DOHH2 (cell line): ENCODE measurements at regions not wholly inside any gene's neighbourhood (a gene's known extent, or its start where the extent isn't known, plus 50 kb on each side); places are given as distances from the start of the nearest gene placed in this dataset.
"Not testable (repeated sequence)": the region's sequence is repeated elsewhere in the genome, so short reads cannot be mapped to it uniquely, and the experiment has no call there.

Experiments used
- H3F3A ChIP-seq: fragments of 200-600 bp; sonication (generic), shearing (Covaris generic); 2 replicates; pipeline ENCODE4 v1.6.0; 2016; ENCODE audit warnings: antibody characterized with exemption, mild to moderate bottlenecking; ENCODE audit not compliant: control insufficient read depth, insufficient read depth
- H3K27ac ChIP-seq: fragments of 200-600 bp; sonication (generic); 2 replicates; pipeline ENCODE4 v1.5.1; 2014; ENCODE audit warnings: low read depth, mild to moderate bottlenecking, low read length, moderate library complexity
- H3K27me3 ChIP-seq: fragments of 200-600 bp; sonication (generic); 2 replicates; pipeline ENCODE4 v1.6.1; 2014; ENCODE audit warnings: mild to moderate bottlenecking, low read length, mixed read lengths; ENCODE audit not compliant: control insufficient read depth
- H3K36me3 ChIP-seq: fragments of 200-600 bp; sonication (generic); 2 replicates; pipeline ENCODE4 v1.6.1; 2014; ENCODE audit warnings: mild to moderate bottlenecking, low read length, moderate library complexity, mixed read lengths; ENCODE audit not compliant: control insufficient read depth
- H3K4me1 ChIP-seq: fragments of 200-600 bp; sonication (generic); 2 replicates; pipeline ENCODE4 v1.6.1; 2014; ENCODE audit warnings: mild to moderate bottlenecking, low read length, mixed read lengths; ENCODE audit not compliant: control insufficient read depth
- H3K4me2 ChIP-seq: fragments of 200-600 bp; sonication (generic); 2 replicates; pipeline ENCODE4 v1.6.0; 2014; ENCODE audit warnings: mild to moderate bottlenecking, low read length, moderate library complexity
- H3K4me3 ChIP-seq: fragments of 200-600 bp; sonication (generic); 2 replicates; pipeline ENCODE4 v1.5.1; 2014; ENCODE audit warnings: mild to moderate bottlenecking, low read length, mixed read lengths
- H3K79me2 ChIP-seq: fragments of 200-600 bp; sonication (generic); 2 replicates; pipeline ENCODE4 v1.6.1; 2014; ENCODE audit warnings: mild to moderate bottlenecking, low read length, mixed read lengths; ENCODE audit not compliant: control insufficient read depth
- H3K9me2 ChIP-seq: fragments of 200-600 bp; sonication (generic); replicated peaks from 2 replicates; pipeline ENCODE4 v1.6.1; 2014; ENCODE audit warnings: mild to moderate bottlenecking, low read length, mixed read lengths; ENCODE audit not compliant: control insufficient read depth
- H3K9me3 ChIP-seq: fragments of 200-600 bp; sonication (generic); 2 replicates; pipeline ENCODE4 v1.6.1; 2014; ENCODE audit warnings: antibody characterized with exemption, low read length, mixed read lengths; ENCODE audit not compliant: control insufficient read depth, insufficient read depth
- H4K20me1 ChIP-seq: fragments of 200-600 bp; sonication (generic); 2 replicates; pipeline ENCODE4 v1.6.0; 2014; ENCODE audit warnings: low read depth, mild to moderate bottlenecking, antibody characterized with exemption, low read length, moderate library complexity; ENCODE audit not compliant: control insufficient read depth, insufficient read depth
- CTCF ChIP-seq: fragments of 200-600 bp; sonication (generic); IDR thresholded peaks from one replicate; pipeline ENCODE4 v1.5.1; 2014; ENCODE audit warnings: antibody characterized with exemption, mild to moderate bottlenecking, low read depth, low read length; ENCODE audit not compliant: poor library complexity, severe bottlenecking
- EZH2phosphoT487 ChIP-seq: fragments of 200-600 bp; sonication (generic); IDR thresholded peaks from 2 replicates; pipeline ENCODE4 v1.6.1; 2017; ENCODE audit warnings: borderline replicate concordance, mild to moderate bottlenecking, antibody characterized with exemption, low read length, moderate library complexity, mixed read lengths

GRCh38 chr5:79924936-79925893 is 65.8 kb downstream of the MTX3 start:
- H3K4me1 ChIP-seq: peaks cover 21% of the 10 kb centered on the region
- H3K36me3 ChIP-seq: no peaks in the 10 kb centered on the region
- no peaks in the 10 kb centered on the region for H3K27me3 ChIP-seq
- peaks cover 6% of the 10 kb centered on the region; the same call in 1 of the 2 replicates for H3K9me3 ChIP-seq
- H4K20me1 ChIP-seq: no peaks in the 10 kb centered on the region
- H3K4me3 ChIP-seq: no peak overlapping the region
- no peak overlapping the region for H3K4me2 ChIP-seq
- TF ChIP-seq CTCF (peak; percentile 53), EZH2phosphoT487 (no peak)
- no peaks in the 10 kb centered on the region for H3F3A ChIP-seq
- H3K27ac ChIP-seq: no peak overlapping the region
- no peaks in the 10 kb centered on the region for H3K79me2 ChIP-seq
- H3K9me2 ChIP-seq: no peaks in the 10 kb centered on the region

- H3K9me3 ChIP-seq: peaks cover 9% of the 10 kb centered on the region; the same call in 1 of the 2 replicates
- no peaks in the 10 kb centered on the region for H3K36me3 ChIP-seq
- peaks cover 12% of the 10 kb centered on the region for H3K4me1 ChIP-seq
- no peaks in the 10 kb centered on the region for H3F3A ChIP-seq
- no peak overlapping the region for H3K27ac ChIP-seq
- H3K79me2 ChIP-seq: no peaks in the 10 kb centered on the region
- no peak overlapping the region for H3K4me2 ChIP-seq
- TF ChIP-seq EZH2phosphoT487 (no peak), CTCF (no peak)
- no peaks in the 10 kb centered on the region for H4K20me1 ChIP-seq
- no peaks in the 10 kb centered on the region for H3K9me2 ChIP-seq
- H3K4me3 ChIP-seq: no peak overlapping the region
- no peaks in the 10 kb centered on the region for H3K27me3 ChIP-seq
These were observed 67.6 kb downstream of the MTX3 start for GRCh38 chr5:79923431-79923830.

- Histone ChIP-seq H3K9me2 (no peaks in the 10 kb centered on the region), H3K9me3 (peaks cover 13% of the 10 kb centered on the region; the same call in 1 of the 2 replicates), H3K27me3 (no peaks in the 10 kb centered on the region), H3K4me2 (no peak overlapping the region), H3K4me3 (no peak overlapping the region), H3K27ac (no peak overlapping the region), H3K4me1 (peaks cover 10% of the 10 kb centered on the region; the same call in 1 of the 2 replicates), H3F3A (no peaks in the 10 kb centered on the region), H4K20me1 (no peaks in the 10 kb centered on the region), H3K79me2 (no peaks in the 10 kb centered on the region), H3K36me3 (no peaks in the 10 kb centered on the region)
- no peak for TF ChIP-seq CTCF
These were observed 68.4 kb downstream of the MTX3 start for GRCh38 chr5:79922626-79923025.

GRCh38 chr5:79907452-79907851 is 83.6 kb downstream of the MTX3 start:
- H3K27ac ChIP-seq, H3K9me3 ChIP-seq, H3K4me3 ChIP-seq, H4K20me1 ChIP-seq, H3K4me1 ChIP-seq, H3K9me2 ChIP-seq, H3K36me3 ChIP-seq, H3K27me3 ChIP-seq, H3F3A ChIP-seq, H3K79me2 ChIP-seq, H3K4me2 ChIP-seq: not testable (repeated sequence)

- not testable (repeated sequence) for H3K79me2 ChIP-seq
These were observed 88.5 kb downstream of the MTX3 start for GRCh38 chr5:79902571-79902970.

More at GRCh38 chr5:79902571-79902970, 88.5 kb downstream of the MTX3 start:
- H3K9me2 ChIP-seq, H3K27me3 ChIP-seq, H4K20me1 ChIP-seq, H3K9me3 ChIP-seq, H3K4me2 ChIP-seq, H3F3A ChIP-seq, H3K36me3 ChIP-seq, H3K4me3 ChIP-seq, H3K4me1 ChIP-seq, H3K27ac ChIP-seq: not testable (repeated sequence)
